HEK293 (cell line): ENCODE measurements at regions not wholly inside any gene's neighbourhood (a gene's known extent, or its start where the extent isn't known, plus 50 kb on each side); places are given as distances from the start of the nearest gene placed in this dataset.

Experiments
- CTCF ChIA-PET: fragments of 350-600 bp; formaldehyde crosslinking; extraction: SDS; loops from one replicate; lab custom pipeline; 2021; ENCODE audit warnings: antibody characterized with exemption; lab: Yijun Ruan, JAX
- POLR2A ChIA-PET: fragments of 300-600 bp; formaldehyde crosslinking; extraction: SDS; loops from one replicate; lab custom pipeline; 2020; ENCODE audit warnings: antibody characterized with exemption, inconsistent platforms; lab: Yijun Ruan, JAX
- H3K27ac ChIP-seq: fragments of 200-500 bp; sonication (Bioruptor generic); 2 replicates; pipeline ENCODE4 v1.5.1; 2014; ENCODE audit warnings: low read depth, low read length, control low read depth, inconsistent platforms; ENCODE audit errors: extremely low read depth
- H3K36me3 ChIP-seq, 2 experiments: fragments of 200-500 bp in 1 of 2; sonication (Bioruptor generic) in 1 of 2; 1 replicate in 1 of 2; 2 replicates in 1 of 2; pipeline ENCODE4 v1.5.1; 2014 to 2017; ENCODE audit warnings: inconsistent platforms in 2 of 2, low read length in 2 of 2; ENCODE audit not compliant: control insufficient read depth in 2 of 2, insufficient read depth in 1 of 2
- H3K4me1 ChIP-seq: fragments of 200-500 bp; sonication (Bioruptor generic); 2 replicates; pipeline ENCODE4 v1.5.1; 2014; ENCODE audit warnings: mild to moderate bottlenecking, low read length, inconsistent platforms; ENCODE audit not compliant: control insufficient read depth, insufficient read depth
- H3K4me3 ChIP-seq: 2 replicates; pipeline ENCODE4 v1.5.1; 2011; ENCODE audit warnings: low read depth, mild to moderate bottlenecking, control low read depth, low read length, moderate library complexity
- H3K9me3 ChIP-seq: fragments of 200-500 bp; sonication (Bioruptor generic); 2 replicates; pipeline ENCODE4 v1.5.1; 2014; ENCODE audit warnings: low read depth, low read length, inconsistent platforms; ENCODE audit not compliant: control insufficient read depth, insufficient read depth
- GLIS2 ChIP-seq: fragments of 450-650 bp; formaldehyde crosslinking; IDR thresholded peaks from 2 replicates; pipeline ENCODE4 v1.5.1; 2016; ENCODE audit warnings: missing biosample characterization, missing genetic modification characterization
- KLF1 ChIP-seq: fragments of 450-650 bp; formaldehyde crosslinking; IDR thresholded peaks from 2 replicates; pipeline ENCODE4 v1.5.1; 2016; ENCODE audit warnings: missing biosample characterization, missing genetic modification characterization
- KLF7 ChIP-seq: fragments of 450-650 bp; formaldehyde crosslinking; IDR thresholded peaks from 2 replicates; pipeline ENCODE4 v1.5.1; 2016; ENCODE audit warnings: missing biosample characterization, missing genetic modification characterization, borderline replicate concordance
- KLF8 ChIP-seq: fragments of 450-650 bp; formaldehyde crosslinking; IDR thresholded peaks from 2 replicates; pipeline ENCODE4 v1.5.1; 2016; ENCODE audit warnings: missing biosample characterization, missing genetic modification characterization
- KLF9 ChIP-seq: fragments of 450-650 bp; formaldehyde crosslinking; IDR thresholded peaks from 2 replicates; pipeline ENCODE4 v1.5.1; 2016; ENCODE audit warnings: missing biosample characterization, missing genetic modification characterization, low read depth
- MYNN ChIP-seq: fragments of 450-650 bp; formaldehyde crosslinking; IDR thresholded peaks from 2 replicates; pipeline ENCODE4 v1.5.1; 2016; ENCODE audit warnings: missing biosample characterization, missing genetic modification characterization, borderline replicate concordance
- OSR2 ChIP-seq: fragments of 450-650 bp; formaldehyde crosslinking; IDR thresholded peaks from 2 replicates; pipeline ENCODE4 v1.5.1; 2016; ENCODE audit warnings: missing biosample characterization, missing genetic modification characterization
- OVOL3 ChIP-seq: fragments of 450-650 bp; formaldehyde crosslinking; IDR thresholded peaks from 2 replicates; pipeline ENCODE4 v1.5.1; 2016; ENCODE audit warnings: missing biosample characterization, missing genetic modification characterization
- ZBTB48 ChIP-seq: fragments of 450-650 bp; formaldehyde crosslinking; IDR thresholded peaks from 2 replicates; pipeline ENCODE4 v1.5.1; 2016; ENCODE audit warnings: missing biosample characterization, missing genetic modification characterization
- ZNF157 ChIP-seq: fragments of 450-650 bp; formaldehyde crosslinking; IDR thresholded peaks from 2 replicates; pipeline ENCODE4 v1.5.1; 2016; ENCODE audit warnings: missing biosample characterization, missing genetic modification characterization
- ZNF223 ChIP-seq: fragments of 450-650 bp; formaldehyde crosslinking; IDR thresholded peaks from 2 replicates; pipeline ENCODE4 v1.5.1; 2016; ENCODE audit warnings: missing biosample characterization, missing genetic modification characterization
- ZNF24 ChIP-seq: fragments of 450-650 bp; formaldehyde crosslinking; IDR thresholded peaks from 2 replicates; pipeline ENCODE4 v1.5.1; 2016; ENCODE audit warnings: missing biosample characterization, missing genetic modification characterization
- ZNF266 ChIP-seq: fragments of 450-650 bp; formaldehyde crosslinking; IDR thresholded peaks from 2 replicates; pipeline ENCODE4 v1.5.1; 2016; ENCODE audit warnings: missing biosample characterization, missing genetic modification characterization, low read depth
- ZNF341 ChIP-seq: fragments of 450-650 bp; formaldehyde crosslinking; IDR thresholded peaks from 2 replicates; pipeline ENCODE4; 2016; ENCODE audit warnings: low read depth, missing biosample characterization, missing genetic modification characterization
- ZNF354C ChIP-seq: fragments of 450-650 bp; formaldehyde crosslinking; IDR thresholded peaks from 2 replicates; pipeline ENCODE4 v1.5.1; 2016; ENCODE audit warnings: missing biosample characterization, missing genetic modification characterization, low read depth, borderline replicate concordance
- ZNF391 ChIP-seq: fragments of 450-650 bp; formaldehyde crosslinking; IDR thresholded peaks from 2 replicates; pipeline ENCODE4 v1.5.1; 2016; ENCODE audit warnings: low read depth, missing biosample characterization, missing genetic modification characterization, borderline replicate concordance
- ZNF544 ChIP-seq: fragments of 450-650 bp; formaldehyde crosslinking; IDR thresholded peaks from 2 replicates; pipeline ENCODE4 v1.5.0; 2017; ENCODE audit warnings: missing biosample characterization, missing genetic modification characterization
- ZNF561 ChIP-seq: fragments of 450-650 bp; IDR thresholded peaks from 2 replicates; pipeline ENCODE4 v1.5.1; 2018; ENCODE audit warnings: missing biosample characterization, missing genetic modification characterization, borderline replicate concordance
- ZNF600 ChIP-seq: fragments of 450-650 bp; formaldehyde crosslinking; IDR thresholded peaks from 2 replicates; pipeline ENCODE4 v1.5.1; 2016; ENCODE audit warnings: missing biosample characterization, missing genetic modification characterization
- ZNF621 ChIP-seq: fragments of 450-650 bp; formaldehyde crosslinking; IDR thresholded peaks from 2 replicates; pipeline ENCODE4 v1.5.1; 2017; ENCODE audit warnings: missing biosample characterization, missing genetic modification characterization
- ZNF624 ChIP-seq: fragments of 450-650 bp; formaldehyde crosslinking; IDR thresholded peaks from 2 replicates; pipeline ENCODE4 v1.5.1; 2017; ENCODE audit warnings: missing biosample characterization, missing genetic modification characterization
- ZNF677 ChIP-seq: fragments of 450-650 bp; IDR thresholded peaks from 2 replicates; pipeline ENCODE4 v1.5.0; 2018; ENCODE audit warnings: missing biosample characterization, mild to moderate bottlenecking, missing genetic modification characterization, moderate library complexity
- ZNF76 ChIP-seq: fragments of 450-650 bp; formaldehyde crosslinking; IDR thresholded peaks from 2 replicates; pipeline ENCODE4; 2016; ENCODE audit warnings: low read depth, missing biosample characterization, missing genetic modification characterization, borderline replicate concordance
- ZNF785 ChIP-seq: fragments of 450-650 bp; formaldehyde crosslinking; IDR thresholded peaks from 2 replicates; pipeline ENCODE4 v1.5.1; 2016; ENCODE audit warnings: missing biosample characterization, missing genetic modification characterization
- ZSCAN23 ChIP-seq: fragments of 450-650 bp; formaldehyde crosslinking; IDR thresholded peaks from 2 replicates; pipeline ENCODE4 v1.5.1; 2016; ENCODE audit warnings: missing biosample characterization, missing genetic modification characterization
- TF ChIP-seq, protein P1 (sequence below): fragments of 450-650 bp; formaldehyde crosslinking; IDR thresholded peaks from 2 replicates; pipeline ENCODE4 v1.5.1; 2016; ENCODE audit warnings: missing biosample characterization, missing genetic modification characterization
- TF ChIP-seq, protein P2 (sequence below): fragments of 450-650 bp; IDR thresholded peaks from 2 replicates; pipeline ENCODE4 v1.5.1; 2018; ENCODE audit warnings: missing biosample characterization, mild to moderate bottlenecking, missing genetic modification characterization

DNA sequence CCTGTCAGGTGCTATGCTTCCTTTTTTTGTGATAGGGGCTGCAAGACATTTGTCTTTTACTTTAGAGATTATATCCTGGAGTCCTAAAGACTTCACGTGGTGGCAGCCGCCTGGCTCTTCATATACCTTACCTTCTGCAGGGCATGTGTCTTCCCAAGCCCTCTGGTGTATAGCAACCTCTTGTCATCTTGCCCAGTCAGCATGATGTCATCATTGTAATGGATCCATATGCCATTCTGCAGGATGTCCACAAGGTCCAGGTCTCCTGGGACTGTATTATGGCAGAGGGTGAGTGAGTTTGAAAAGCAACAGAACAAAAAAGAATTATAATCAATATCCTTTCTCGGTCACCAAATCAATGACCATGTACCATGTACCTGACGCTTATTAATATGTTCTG, 82.2 kb upstream of the SCOC start (continued):
- TF ChIP-seq MYNN (tag by site-specific recombination) (no peak), ZNF561 (no peak), OVOL3 (tag by site-specific recombination) (no peak), ZNF785 (tag by site-specific recombination) (no peak), ZSCAN23 (tag by site-specific recombination) (no peak), ZNF223 (tag by site-specific recombination) (no peak), ZNF600 (tag by site-specific recombination) (no peak), ZNF354C (tag by site-specific recombination) (no peak), ZNF157 (tag by site-specific recombination) (no peak)
- TF ChIP-seq, protein P1, sequence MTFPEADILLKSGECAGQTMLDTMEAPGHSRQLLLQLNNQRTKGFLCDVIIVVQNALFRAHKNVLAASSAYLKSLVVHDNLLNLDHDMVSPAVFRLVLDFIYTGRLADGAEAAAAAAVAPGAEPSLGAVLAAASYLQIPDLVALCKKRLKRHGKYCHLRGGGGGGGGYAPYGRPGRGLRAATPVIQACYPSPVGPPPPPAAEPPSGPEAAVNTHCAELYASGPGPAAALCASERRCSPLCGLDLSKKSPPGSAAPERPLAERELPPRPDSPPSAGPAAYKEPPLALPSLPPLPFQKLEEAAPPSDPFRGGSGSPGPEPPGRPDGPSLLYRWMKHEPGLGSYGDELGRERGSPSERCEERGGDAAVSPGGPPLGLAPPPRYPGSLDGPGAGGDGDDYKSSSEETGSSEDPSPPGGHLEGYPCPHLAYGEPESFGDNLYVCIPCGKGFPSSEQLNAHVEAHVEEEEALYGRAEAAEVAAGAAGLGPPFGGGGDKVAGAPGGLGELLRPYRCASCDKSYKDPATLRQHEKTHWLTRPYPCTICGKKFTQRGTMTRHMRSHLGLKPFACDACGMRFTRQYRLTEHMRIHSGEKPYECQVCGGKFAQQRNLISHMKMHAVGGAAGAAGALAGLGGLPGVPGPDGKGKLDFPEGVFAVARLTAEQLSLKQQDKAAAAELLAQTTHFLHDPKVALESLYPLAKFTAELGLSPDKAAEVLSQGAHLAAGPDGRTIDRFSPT (tag by site-specific recombination): no peak

DNA sequence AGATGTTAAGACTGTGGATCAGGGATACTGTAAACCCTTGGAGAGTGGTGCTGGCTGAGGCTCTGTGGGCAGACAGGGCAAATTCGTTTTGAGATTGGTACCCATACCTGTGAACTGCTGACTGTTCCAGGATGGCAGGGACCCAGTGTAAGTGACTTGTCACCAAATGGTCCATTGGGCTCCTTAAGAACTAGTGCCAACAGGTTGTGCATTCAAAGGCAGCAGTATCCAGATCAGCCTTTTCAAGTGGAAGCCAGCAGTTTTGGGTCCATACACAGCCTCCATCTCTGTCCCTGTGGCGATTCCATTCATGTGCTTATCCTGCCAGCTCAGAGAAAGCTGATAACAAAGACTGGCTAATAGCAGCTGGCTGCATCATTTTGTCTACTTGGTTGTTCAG, 84.0 kb upstream of the SCOC start:
- no peaks in the 10 kb centered on the region for H3K36me3 ChIP-seq
- H3K4me3 ChIP-seq: no peak overlapping the region
- H3K9me3 ChIP-seq: no peaks in the 10 kb centered on the region
- CTCF ChIA-PET: no interaction called here
- POLR2A ChIA-PET: no interaction called here
- no peaks in the 10 kb centered on the region for H3K4me1 ChIP-seq
- TF ChIP-seq ZNF677 (tag by site-specific recombination): no peak
- TF ChIP-seq ZNF24 (tag by site-specific recombination): no peak
- TF ChIP-seq ZNF341: no peak
- TF ChIP-seq ZNF266 (tag by site-specific recombination): no peak
- TF ChIP-seq ZNF76 (tag by site-specific recombination): no peak
- TF ChIP-seq OSR2 (tag by site-specific recombination): no peak
- TF ChIP-seq ZBTB48 (tag by site-specific recombination): no peak
- TF ChIP-seq ZNF544 (tag by site-specific recombination): no peak
- TF ChIP-seq ZNF621: no peak
- TF ChIP-seq KLF1 (tag by site-specific recombination): no peak
- TF ChIP-seq KLF8 (tag by site-specific recombination): no peak
- TF ChIP-seq ZNF624: no peak
- TF ChIP-seq, protein P2, sequence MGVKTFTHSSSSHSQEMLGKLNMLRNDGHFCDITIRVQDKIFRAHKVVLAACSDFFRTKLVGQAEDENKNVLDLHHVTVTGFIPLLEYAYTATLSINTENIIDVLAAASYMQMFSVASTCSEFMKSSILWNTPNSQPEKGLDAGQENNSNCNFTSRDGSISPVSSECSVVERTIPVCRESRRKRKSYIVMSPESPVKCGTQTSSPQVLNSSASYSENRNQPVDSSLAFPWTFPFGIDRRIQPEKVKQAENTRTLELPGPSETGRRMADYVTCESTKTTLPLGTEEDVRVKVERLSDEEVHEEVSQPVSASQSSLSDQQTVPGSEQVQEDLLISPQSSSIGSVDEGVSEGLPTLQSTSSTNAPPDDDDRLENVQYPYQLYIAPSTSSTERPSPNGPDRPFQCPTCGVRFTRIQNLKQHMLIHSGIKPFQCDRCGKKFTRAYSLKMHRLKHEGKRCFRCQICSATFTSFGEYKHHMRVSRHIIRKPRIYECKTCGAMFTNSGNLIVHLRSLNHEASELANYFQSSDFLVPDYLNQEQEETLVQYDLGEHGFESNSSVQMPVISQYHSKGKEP: no peak
- TF ChIP-seq GLIS2 (tag by site-specific recombination): no peak
- no peak for TF ChIP-seq ZNF391 (tag by site-specific recombination)
- TF ChIP-seq KLF7 (tag by site-specific recombination): no peak
- TF ChIP-seq KLF9 (tag by site-specific recombination): no peak
- no peak overlapping the region for H3K27ac ChIP-seq
